Peyer's patch (tissue), 4 donors: ENCODE measurements at regions not wholly inside any gene's neighbourhood (a gene's known extent, or its start where the extent isn't known, plus 50 kb on each side); places are given as distances from the start of the nearest gene placed in this dataset.

ENCODE experiments used
- DNase-seq, 3 donors: peaks; one replicate each; pipeline ENCODE4 v3.0.0-alpha.2; 2017 to 2019
- H3K27ac ChIP-seq, 4 donors: fragments of 200-600 bp; sonication (generic); one replicate each; pipeline ENCODE4 v1.5.1; 2016 to 2019
- H3K27me3 ChIP-seq, 2 donors: fragments of 200-600 bp; sonication (generic); one replicate each; pipeline ENCODE4 v1.5.1; 2019
- H3K36me3 ChIP-seq, 3 donors: fragments of 200-600 bp; sonication (generic); one replicate each; pipeline ENCODE4 v1.5.1; 2016 to 2019
- H3K4me1 ChIP-seq, 4 donors: fragments of 200-600 bp; sonication (generic); one replicate each; pipeline ENCODE4 v1.5.1; 2016 to 2019
- H3K4me3 ChIP-seq, 4 donors: fragments of 200-600 bp; sonication (generic); 1 replicate in 3 of 4; 2 replicates in 1 of 4; pipeline ENCODE4 v1.5.1; 2016 to 2019; ENCODE audit warnings: mild to moderate bottlenecking in 1 of 4
- H3K9me3 ChIP-seq, 4 donors: fragments of 200-600 bp; sonication (generic); one replicate each; pipeline ENCODE4 v1.5.1; 2016 to 2019; ENCODE audit warnings: mild to moderate bottlenecking in 1 of 4
- POLR2A ChIP-seq, 2 donors: fragments of 450-650 bp; IDR thresholded peaks; one replicate each; pipeline ENCODE4 v1.5.1; 2017; ENCODE audit warnings: antibody characterized with exemption in 2 of 2, mild to moderate bottlenecking in 2 of 2, moderate library complexity in 2 of 2
- TF ChIP-seq, protein P1 (sequence below), 6 experiments: fragments of 450-650 bp in 4 of 6; fragments of 200-600 bp in 2 of 6; sonication (generic) in 1 of 6; IDR thresholded peaks; one replicate each; pipeline ENCODE4 v1.5.1; 2017 to 2019; ENCODE audit warnings: antibody characterized with exemption in 6 of 6, mild to moderate bottlenecking in 3 of 6, moderate library complexity in 1 of 6

DNA sequence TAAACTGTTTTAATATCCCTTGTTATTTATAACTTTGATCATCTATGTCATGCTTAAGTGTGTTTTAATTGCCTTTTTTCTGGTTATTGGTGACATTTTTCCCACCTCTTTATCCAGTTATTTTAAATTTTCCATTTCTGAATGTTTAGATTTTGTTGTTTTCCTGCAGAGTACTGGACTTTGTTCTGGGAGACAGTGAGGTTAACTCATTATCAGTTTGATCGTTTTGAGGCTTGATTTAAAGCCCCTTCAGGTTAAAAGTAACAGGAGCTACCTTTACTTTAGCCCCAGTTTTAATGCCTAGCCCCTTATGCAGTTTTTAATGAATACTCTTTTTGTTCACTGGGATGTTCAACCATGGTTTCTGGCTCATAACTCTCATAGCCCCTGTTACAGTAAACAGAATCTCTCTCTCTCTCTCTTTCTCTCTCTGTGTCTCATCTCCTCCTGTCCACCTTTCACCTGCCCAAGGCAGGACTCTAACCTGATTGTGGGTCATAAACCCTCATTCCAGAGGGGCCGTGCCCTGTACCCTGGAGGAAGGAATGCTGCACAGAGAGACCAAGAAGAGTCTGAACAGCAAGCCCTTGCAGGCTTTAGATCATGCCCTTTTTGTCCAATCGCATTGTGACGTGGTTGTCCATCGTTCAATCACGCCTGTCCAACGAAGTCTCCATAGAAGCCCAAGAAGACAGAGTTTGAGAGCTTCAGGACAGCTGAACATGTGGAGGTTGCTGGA, 91.8 kb upstream of the WDR72 start:
- no peak overlapping the region for H3K4me3 ChIP-seq
- no peaks in the 10 kb centered on the region for H3K27me3 ChIP-seq
- H3K9me3 ChIP-seq: no peaks in the 10 kb centered on the region
- no peak for DNase-seq
- H3K4me1 ChIP-seq: no peaks in the 10 kb centered on the region
- H3K27ac ChIP-seq: no peak overlapping the region
- TF ChIP-seq, protein P1, sequence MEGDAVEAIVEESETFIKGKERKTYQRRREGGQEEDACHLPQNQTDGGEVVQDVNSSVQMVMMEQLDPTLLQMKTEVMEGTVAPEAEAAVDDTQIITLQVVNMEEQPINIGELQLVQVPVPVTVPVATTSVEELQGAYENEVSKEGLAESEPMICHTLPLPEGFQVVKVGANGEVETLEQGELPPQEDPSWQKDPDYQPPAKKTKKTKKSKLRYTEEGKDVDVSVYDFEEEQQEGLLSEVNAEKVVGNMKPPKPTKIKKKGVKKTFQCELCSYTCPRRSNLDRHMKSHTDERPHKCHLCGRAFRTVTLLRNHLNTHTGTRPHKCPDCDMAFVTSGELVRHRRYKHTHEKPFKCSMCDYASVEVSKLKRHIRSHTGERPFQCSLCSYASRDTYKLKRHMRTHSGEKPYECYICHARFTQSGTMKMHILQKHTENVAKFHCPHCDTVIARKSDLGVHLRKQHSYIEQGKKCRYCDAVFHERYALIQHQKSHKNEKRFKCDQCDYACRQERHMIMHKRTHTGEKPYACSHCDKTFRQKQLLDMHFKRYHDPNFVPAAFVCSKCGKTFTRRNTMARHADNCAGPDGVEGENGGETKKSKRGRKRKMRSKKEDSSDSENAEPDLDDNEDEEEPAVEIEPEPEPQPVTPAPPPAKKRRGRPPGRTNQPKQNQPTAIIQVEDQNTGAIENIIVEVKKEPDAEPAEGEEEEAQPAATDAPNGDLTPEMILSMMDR (IDR thresholded peaks at IDR 0.05): no peak
- no peaks in the 10 kb centered on the region for H3K36me3 ChIP-seq

DNA sequence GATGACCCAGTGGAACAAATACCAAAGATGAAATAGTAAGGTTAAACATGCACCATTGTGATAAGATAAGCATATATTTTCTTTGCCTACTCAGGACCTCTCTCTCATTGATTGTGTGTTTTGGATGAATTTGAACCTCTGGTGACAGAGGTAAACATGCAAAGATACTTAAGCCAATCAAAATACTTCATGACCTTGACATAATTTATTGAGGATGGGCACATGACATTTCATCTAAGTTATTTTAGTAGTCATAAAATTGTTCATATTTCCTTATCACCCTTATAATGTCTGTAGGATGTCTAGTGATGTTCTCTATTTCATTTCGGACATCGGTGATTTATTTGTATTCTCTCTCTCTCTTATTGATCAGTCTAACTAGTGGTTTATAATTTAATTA, 88.3 kb upstream of the WDR72 start:
- TF ChIP-seq POLR2A (IDR thresholded peaks at IDR 0.05): no peak
- TF ChIP-seq, protein P1 (IDR thresholded peaks at IDR 0.05): no peak
- Histone ChIP-seq H3K4me3 (no peak overlapping the region), H3K9me3 (no peaks in the 10 kb centered on the region), H3K4me1 (no peaks in the 10 kb centered on the region), H3K27me3 (no peaks in the 10 kb centered on the region), H3K36me3 (no peaks in the 10 kb centered on the region), H3K27ac (no peak overlapping the region)
- no peak for DNase-seq

DNA sequence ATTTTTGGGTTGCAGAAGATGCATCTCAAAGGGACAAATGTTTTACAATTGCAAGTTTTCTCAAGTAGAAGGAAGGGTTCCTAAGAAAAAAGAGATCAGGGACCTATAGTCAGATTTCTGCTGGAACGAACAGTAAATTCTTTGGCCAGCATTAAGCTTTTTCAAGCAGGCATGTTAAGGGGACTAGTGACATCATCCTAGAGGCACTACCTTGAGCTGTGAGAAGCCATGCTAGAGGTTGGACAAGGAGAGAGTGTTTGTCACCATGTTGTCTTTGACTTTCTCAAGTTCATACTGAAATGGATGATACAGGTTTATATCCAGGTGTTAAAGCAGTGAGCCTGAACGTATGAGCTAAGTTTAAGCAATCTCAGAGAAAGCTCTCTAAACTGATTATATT, 85.2 kb upstream of the WDR72 start:
- TF ChIP-seq, protein P1 (IDR thresholded peaks at IDR 0.05): no peak
- no peak for TF ChIP-seq POLR2A (IDR thresholded peaks at IDR 0.05)
- Histone ChIP-seq H3K4me1 (no peaks in the 10 kb centered on the region), H3K27me3 (no peaks in the 10 kb centered on the region), H3K9me3 (no peaks in the 10 kb centered on the region), H3K27ac (no peak overlapping the region), H3K36me3 (no peaks in the 10 kb centered on the region), H3K4me3 (no peak overlapping the region)
- no peak for DNase-seq

DNA sequence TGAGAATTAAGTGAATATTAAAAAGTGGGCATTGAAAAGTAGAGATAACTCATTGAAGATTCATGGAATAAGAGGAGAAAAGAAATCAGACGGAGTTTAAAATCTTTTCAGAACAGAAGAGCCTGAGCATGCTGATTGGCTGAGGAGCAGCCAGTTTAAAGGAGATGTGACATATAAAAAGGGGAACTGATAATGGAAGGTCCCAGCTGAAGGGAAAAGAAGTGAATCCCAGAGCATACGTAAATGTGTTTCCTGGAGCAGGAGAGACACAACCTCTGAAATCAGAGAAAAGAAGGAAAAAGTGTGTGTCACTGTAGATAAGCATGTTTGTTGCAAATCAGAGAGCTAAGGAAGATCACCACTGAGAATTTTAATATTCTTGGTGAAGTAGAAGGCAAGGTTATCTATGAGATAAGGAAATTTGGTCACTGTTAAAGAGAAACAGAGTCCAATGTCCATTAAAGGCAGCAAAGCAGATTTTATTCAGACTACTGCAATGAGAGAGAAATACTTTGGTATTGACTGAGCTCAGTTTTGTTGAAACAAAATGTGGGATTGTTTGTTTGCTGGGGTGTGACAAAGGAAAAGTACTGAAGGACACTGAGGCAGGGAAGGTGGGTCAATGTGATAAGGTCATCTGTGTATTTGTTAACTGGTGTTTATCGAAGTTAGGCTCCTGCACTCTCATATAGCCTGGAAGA, 84.6 kb upstream of the WDR72 start:
- H3K27ac ChIP-seq: no peak overlapping the region
- no peak overlapping the region for H3K4me3 ChIP-seq
- no peaks in the 10 kb centered on the region for H3K36me3 ChIP-seq
- no peak for DNase-seq
- H3K4me1 ChIP-seq: no peaks in the 10 kb centered on the region
- no peak for TF ChIP-seq POLR2A (IDR thresholded peaks at IDR 0.05)
- TF ChIP-seq, protein P1 (IDR thresholded peaks at IDR 0.05): no peak
- no peaks in the 10 kb centered on the region for H3K27me3 ChIP-seq
- no peaks in the 10 kb centered on the region for H3K9me3 ChIP-seq

DNA sequence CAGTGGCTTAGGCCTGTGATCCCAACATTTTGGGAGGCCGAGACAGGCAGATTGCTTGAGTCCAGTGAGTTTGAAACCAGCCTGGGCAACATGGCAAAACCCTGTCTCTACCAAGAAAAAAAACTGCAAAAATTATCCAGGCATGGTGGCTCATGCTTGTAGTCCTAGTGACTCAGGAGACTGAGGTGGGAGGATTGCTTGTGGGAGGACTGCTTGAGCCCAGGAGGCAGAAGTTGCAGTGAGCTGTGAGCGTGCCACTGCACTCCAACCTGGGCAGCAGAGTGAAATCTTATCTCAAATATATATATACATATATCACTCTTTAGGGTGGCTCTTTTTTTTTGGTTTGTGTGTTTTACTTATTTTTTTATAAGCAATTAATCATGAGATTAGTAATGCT, 83.7 kb upstream of the WDR72 start:
- Histone ChIP-seq H3K27ac (no peak overlapping the region), H3K9me3 (no peaks in the 10 kb centered on the region), H3K27me3 (no peaks in the 10 kb centered on the region), H3K4me3 (no peak overlapping the region), H3K4me1 (no peaks in the 10 kb centered on the region), H3K36me3 (no peaks in the 10 kb centered on the region)
- TF ChIP-seq POLR2A (IDR thresholded peaks at IDR 0.05): no peak
- TF ChIP-seq, protein P1 (IDR thresholded peaks at IDR 0.05): no peak
- no peak for DNase-seq
